Epithelial cell of esophagus (primary cell): ENCODE measurements at regions not wholly inside any gene's neighbourhood (a gene's known extent, or its start where the extent isn't known, plus 50 kb on each side); places are given as distances from the start of the nearest gene placed in this dataset.

ENCODE experiments used
- DNase-seq: peaks from one replicate; pipeline ENCODE4 v3.0.0; 2010; ENCODE audit warnings: low read depth
- H3K4me3 ChIP-seq: 2 replicates; pipeline ENCODE4 v1.5.1; 2011; ENCODE audit warnings: mild to moderate bottlenecking, low read length, control low read depth
- TF ChIP-seq, protein P1 (sequence below): IDR thresholded peaks from 2 replicates; pipeline ENCODE4 v1.5.1; 2011; ENCODE audit warnings: low read depth, mild to moderate bottlenecking, low read length, control low read depth, inconsistent platforms; ENCODE audit not compliant: insufficient read depth; ENCODE audit errors: missing control alignments

DNA sequence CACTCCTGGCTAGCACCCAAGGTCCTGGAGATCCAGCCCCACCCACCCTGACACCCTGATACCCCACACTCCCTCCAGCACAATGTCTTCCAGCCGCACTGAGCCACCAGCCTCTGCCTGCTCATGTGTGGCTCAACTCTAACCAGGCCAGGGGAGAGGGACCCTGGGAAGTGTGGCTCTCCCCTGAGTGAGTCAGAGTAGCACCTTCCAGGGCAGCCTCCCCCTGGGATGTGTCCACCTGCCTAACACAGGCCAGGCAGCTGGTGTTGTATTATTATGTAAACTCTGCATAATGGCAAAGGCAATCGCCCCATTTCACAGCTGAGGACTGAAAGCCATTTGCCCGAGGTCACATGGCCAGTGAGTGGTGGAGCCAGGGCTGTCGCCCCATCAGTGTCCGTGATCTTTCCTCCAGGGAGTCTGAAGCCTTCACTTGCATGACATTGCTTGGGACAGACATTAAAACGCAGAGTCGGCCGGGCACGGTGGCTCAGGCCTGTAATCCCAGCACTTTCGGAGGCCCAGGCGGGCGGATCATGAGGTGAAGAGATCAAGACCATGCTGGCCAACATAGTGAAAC is 84.2 kb upstream of the FOXF1 start:
- DNase-seq = no peak
- H3K4me3 ChIP-seq = no peak overlapping the region
- TF ChIP-seq, protein P1, sequence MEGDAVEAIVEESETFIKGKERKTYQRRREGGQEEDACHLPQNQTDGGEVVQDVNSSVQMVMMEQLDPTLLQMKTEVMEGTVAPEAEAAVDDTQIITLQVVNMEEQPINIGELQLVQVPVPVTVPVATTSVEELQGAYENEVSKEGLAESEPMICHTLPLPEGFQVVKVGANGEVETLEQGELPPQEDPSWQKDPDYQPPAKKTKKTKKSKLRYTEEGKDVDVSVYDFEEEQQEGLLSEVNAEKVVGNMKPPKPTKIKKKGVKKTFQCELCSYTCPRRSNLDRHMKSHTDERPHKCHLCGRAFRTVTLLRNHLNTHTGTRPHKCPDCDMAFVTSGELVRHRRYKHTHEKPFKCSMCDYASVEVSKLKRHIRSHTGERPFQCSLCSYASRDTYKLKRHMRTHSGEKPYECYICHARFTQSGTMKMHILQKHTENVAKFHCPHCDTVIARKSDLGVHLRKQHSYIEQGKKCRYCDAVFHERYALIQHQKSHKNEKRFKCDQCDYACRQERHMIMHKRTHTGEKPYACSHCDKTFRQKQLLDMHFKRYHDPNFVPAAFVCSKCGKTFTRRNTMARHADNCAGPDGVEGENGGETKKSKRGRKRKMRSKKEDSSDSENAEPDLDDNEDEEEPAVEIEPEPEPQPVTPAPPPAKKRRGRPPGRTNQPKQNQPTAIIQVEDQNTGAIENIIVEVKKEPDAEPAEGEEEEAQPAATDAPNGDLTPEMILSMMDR = no peak

DNA sequence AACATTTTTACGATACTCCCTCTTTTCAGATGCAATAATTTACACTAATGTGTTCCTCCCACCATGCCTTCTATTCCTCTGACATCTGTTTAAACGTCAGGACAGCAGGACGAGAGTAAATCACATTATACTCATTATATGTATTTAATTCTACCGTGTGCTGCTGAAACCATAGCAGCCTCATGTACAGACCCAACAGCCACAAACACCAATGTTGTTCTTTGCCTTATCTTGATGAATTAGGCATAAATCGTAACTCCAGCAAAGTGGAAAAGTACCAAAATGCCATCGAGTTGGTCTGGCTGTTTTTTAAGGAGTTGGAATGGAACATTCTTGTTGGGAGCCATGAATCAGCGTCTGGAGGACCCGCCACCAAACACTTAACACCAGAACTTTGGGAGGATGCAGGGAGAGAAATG is 82.9 kb upstream of the FOXF1 start:
- no peak for DNase-seq
- no peak overlapping the region for H3K4me3 ChIP-seq
- TF ChIP-seq, protein P1 = no peak

DNA sequence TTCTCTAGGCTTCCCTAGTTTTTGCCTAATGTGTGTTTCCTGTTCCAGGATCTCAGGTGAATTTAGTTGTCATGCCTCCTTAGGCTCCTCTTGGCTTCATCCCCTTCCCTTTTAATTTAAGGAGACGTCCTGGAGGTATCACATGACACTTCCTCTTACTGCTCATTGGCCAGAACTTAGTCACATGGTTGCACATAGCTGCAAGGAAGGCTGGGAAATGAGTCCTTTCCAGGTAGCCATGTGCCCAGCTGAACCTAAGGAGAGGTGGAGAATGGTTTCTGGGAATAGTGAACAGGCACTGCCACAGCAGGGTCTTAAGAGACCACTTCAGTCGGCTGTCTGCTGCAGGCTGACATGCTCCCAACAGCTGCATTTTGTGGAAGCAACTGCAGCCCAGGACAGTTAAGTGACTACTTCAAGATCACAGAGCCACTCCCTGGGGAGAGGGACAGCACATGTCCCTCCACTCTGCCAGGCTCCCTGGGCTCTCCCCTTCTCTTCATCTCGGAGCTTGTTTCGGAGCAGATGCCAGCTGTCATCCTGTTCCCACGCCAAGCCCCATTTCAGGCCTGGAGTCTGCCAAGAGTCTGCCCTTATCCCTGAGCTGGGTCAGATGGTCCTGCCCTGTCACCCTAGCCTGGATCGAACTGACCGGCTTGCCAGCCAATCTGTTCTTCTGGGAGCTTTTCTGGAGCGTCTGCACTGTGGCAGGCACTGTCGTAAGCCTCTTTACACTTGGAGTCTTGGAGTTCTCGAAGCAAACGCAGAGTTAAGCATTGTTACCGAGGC is 81.4 kb upstream of the FOXF1 start:
- TF ChIP-seq, protein P1 = no peak
- no peak overlapping the region for H3K4me3 ChIP-seq
- DNase-seq = no peak

DNA sequence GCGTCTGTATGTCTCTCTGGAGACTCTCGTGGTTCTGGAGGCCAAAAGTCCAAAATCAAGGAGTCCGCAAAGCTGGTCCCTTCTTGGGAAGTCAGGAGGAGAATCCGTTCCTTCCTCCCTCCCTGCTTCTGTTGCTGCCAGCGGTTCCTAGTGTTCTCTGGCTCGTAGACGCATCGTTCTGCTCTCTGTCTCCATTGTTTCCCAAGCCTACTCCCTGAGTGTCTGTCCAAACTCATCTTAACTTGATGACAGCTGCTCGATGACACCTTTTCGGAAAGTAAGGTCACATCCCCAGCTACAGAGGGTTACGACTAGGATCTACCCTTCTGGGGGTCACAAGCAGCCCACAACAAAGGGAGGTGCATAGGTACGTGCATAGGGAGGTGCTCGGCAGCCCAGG is 80.7 kb upstream of the FOXF1 start:
- H3K4me3 ChIP-seq = no peak overlapping the region
- DNase-seq = no peak
- TF ChIP-seq, protein P1 = no peak

DNA sequence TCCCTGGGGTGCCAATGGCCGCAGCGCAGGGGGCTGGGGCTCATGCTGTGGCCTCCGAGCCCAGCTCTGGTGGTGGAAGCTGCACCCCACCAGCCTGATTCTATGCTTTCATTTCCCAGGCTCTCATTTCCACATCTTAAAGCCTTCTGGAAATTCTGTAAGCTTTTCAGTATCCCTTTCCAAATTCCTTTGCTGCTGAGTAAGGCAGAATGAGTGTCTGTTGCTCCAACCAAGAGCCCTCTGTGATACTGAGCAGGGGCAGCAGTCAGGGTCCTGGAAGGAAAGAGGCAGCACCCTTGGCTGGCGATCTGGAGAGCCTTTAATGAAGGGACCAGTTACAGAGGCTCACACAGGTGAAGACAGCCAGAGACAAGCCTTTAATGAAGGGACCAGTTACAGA is 79.5 kb upstream of the FOXF1 start:
- TF ChIP-seq, protein P1 = no peak
- no peak for DNase-seq
- H3K4me3 ChIP-seq = no peak overlapping the region

DNA sequence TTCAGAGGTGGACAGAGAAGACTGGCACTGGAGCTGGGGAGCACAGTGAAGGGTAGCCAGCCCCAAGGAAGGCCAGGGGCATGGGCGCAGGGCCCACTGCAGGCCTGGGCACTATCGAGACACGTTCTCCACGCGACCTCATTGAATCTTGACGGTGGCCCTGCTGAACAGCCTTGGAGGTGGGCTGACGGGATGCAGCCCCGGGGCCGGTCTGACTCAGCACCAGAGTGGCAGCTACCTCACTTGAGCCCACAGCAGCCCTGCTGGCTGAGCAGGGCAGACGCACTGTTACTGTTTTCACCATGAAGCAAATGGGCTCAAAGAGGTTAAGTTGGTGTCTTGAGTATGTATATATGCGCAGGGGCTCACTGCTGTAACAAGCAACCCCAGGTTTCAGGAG is 78.8 kb upstream of the FOXF1 start:
- H3K4me3 ChIP-seq = no peak overlapping the region
- no peak for DNase-seq
- TF ChIP-seq, protein P1 = no peak

DNA sequence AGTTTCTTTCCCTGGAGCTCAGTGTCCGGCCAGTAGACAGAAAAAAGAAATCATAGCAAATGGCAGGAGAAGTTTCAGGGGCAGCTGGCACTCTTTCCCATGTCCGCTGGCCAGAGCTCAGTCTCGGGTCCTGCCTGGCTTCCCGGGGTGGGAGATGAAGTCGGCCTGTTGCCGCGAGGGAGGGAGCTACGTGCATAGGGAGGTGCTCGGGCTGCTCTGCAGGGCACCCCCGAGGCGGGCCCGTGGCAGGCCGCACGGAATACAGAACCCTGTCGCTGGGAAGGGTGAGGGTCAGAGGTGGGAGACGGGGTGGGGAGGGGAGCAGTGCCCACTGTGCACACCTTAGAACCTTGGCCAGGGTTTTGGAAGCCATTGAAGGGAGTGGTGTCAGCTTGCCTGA is 78.3 kb upstream of the FOXF1 start:
- no peak overlapping the region for H3K4me3 ChIP-seq
- TF ChIP-seq, protein P1 = no peak
- DNase-seq = no peak
